Mesendoderm (in vitro differentiated cells): ENCODE measurements at regions not wholly inside any gene's neighbourhood (a gene's known extent, or its start where the extent isn't known, plus 50 kb on each side); places are given as distances from the start of the nearest gene placed in this dataset.

Source experiments
- DNase-seq: peaks from one replicate; pipeline ENCODE4 v3.0.0; 2013
- H2AK5ac ChIP-seq: 2 replicates; pipeline ENCODE4 v1.6.1; 2013; ENCODE audit warnings: low read length, inconsistent platforms
- H2BK120ac ChIP-seq: 2 replicates; pipeline ENCODE4 v1.6.1; 2013; ENCODE audit warnings: low read depth, mild to moderate bottlenecking, low read length, moderate library complexity, mixed read lengths
- H2BK15ac ChIP-seq: replicated peaks from 2 replicates; pipeline ENCODE4 v1.6.1; 2013; ENCODE audit warnings: low read depth, mild to moderate bottlenecking, moderate library complexity
- H2BK5ac ChIP-seq: 2 replicates; pipeline ENCODE4 v1.6.1; 2013; ENCODE audit warnings: low read length, inconsistent platforms
- H3K18ac ChIP-seq: 2 replicates; pipeline ENCODE4 v1.6.1; 2013; ENCODE audit warnings: mild to moderate bottlenecking, low read length, mixed read lengths
- H3K23ac ChIP-seq: one replicate; pipeline ENCODE4 v1.6.1; 2013; ENCODE audit warnings: low read length
- H3K27ac ChIP-seq: 2 replicates; pipeline ENCODE4 v1.5.1; 2013; ENCODE audit warnings: low read depth, mild to moderate bottlenecking, inconsistent platforms, low read length, moderate library complexity
- H3K27me3 ChIP-seq: 2 replicates; pipeline ENCODE4 v1.6.1; 2013; ENCODE audit warnings: low read length, control low read depth, mild to moderate bottlenecking, inconsistent platforms; ENCODE audit not compliant: insufficient read depth, poor library complexity
- H3K36me3 ChIP-seq: 2 replicates; pipeline ENCODE4 v1.6.1; 2013; ENCODE audit warnings: low read length, inconsistent platforms; ENCODE audit not compliant: control insufficient read depth, insufficient read depth
- H3K4ac ChIP-seq: one replicate; pipeline ENCODE4 v1.6.1; 2013; ENCODE audit warnings: low read depth, mild to moderate bottlenecking, low read length, moderate library complexity
- H3K4me1 ChIP-seq: 2 replicates; pipeline ENCODE4 v1.6.1; 2013; ENCODE audit warnings: low read depth, low read length, inconsistent platforms; ENCODE audit not compliant: control insufficient read depth
- H3K4me2 ChIP-seq: 2 replicates; pipeline ENCODE4 v1.6.1; 2013; ENCODE audit warnings: low read length
- H3K4me3 ChIP-seq: 2 replicates; pipeline ENCODE4 v1.5.1; 2013; ENCODE audit warnings: mild to moderate bottlenecking, low read length
- H3K56ac ChIP-seq: one replicate; pipeline ENCODE4 v1.6.1; 2013; ENCODE audit warnings: low read length
- H3K79me1 ChIP-seq: 2 replicates; pipeline ENCODE4 v1.6.1; 2013; ENCODE audit warnings: low read length, inconsistent platforms
- H3K79me2 ChIP-seq: 2 replicates; pipeline ENCODE4 v1.6.1; 2013; ENCODE audit warnings: mild to moderate bottlenecking, low read length; ENCODE audit not compliant: control insufficient read depth, insufficient read depth
- H3K9ac ChIP-seq: 2 replicates; pipeline ENCODE4 v1.6.1; 2013; ENCODE audit warnings: low read length, inconsistent platforms
- H4K5ac ChIP-seq: one replicate; pipeline ENCODE4 v1.6.1; 2013; ENCODE audit warnings: low read length
- H4K8ac ChIP-seq: one replicate; pipeline ENCODE4 v1.6.1; 2013; ENCODE audit warnings: low read depth, mild to moderate bottlenecking, control low read depth, low read length, moderate library complexity
- WGBS: extraction: QIAGEN DNeasy Blood & Tissue Kit; methylation state at CpG from one replicate; pipeline ENCODE4 v1.1.7; 2013; ENCODE audit warnings: low lambda C conversion rate, missing lambda C conversion rate; ENCODE audit not compliant: insufficient coverage; ENCODE audit errors: extremely low coverage; 5-methylcytosine and 5-hydroxymethylcytosine counted together

GRCh38 chr9:27851858-27852257 is 278.6 kb upstream of the C9orf72 start:
- no peak overlapping the region for H2BK120ac ChIP-seq
- H3K4me2 ChIP-seq: no peak overlapping the region
- no peaks in the 10 kb centered on the region for H3K79me1 ChIP-seq
- H2BK5ac ChIP-seq: no peak overlapping the region
- no peak overlapping the region for H3K56ac ChIP-seq
- H3K23ac ChIP-seq: no peak overlapping the region
- no peak overlapping the region for H3K4ac ChIP-seq
- no peaks in the 10 kb centered on the region for H3K79me2 ChIP-seq
- no peaks in the 10 kb centered on the region for H3K36me3 ChIP-seq
- no peak overlapping the region for H3K18ac ChIP-seq
- no peak overlapping the region for H3K4me3 ChIP-seq
- H3K9ac ChIP-seq: no peak overlapping the region
- DNase-seq: no peak
- WGBS: no CpG with 5 or more reads among the region's 1 CpG
- peaks cover 7% of the 10 kb centered on the region for H3K4me1 ChIP-seq
- H4K8ac ChIP-seq: no peak overlapping the region
- no peaks in the 10 kb centered on the region for H3K27me3 ChIP-seq
- H2AK5ac ChIP-seq: no peak overlapping the region
- H4K5ac ChIP-seq: no peak overlapping the region
- no peak overlapping the region for H2BK15ac ChIP-seq
- no peak overlapping the region for H3K27ac ChIP-seq

DNA sequence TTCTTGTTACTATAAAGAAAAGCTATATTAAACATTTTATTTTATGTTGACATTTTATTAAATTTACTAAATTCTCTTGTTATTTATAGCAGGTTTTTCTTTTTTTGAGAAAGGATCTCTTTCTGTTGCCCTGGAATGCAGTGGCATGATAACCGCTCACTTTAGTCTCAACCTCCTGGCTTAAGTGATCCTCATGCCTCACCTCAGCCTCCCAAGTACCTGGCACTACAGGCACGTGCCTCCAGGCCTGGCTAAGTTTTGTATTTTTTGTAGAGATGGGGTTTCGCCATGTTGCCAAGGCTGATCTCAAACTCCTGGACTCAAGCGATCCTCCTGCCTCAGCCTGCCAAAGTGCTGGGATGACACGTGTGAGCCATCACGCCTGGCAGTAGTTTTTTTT is 280.2 kb upstream of the C9orf72 start:
- Histone ChIP-seq H2BK120ac (no peak overlapping the region), H2BK5ac (no peak overlapping the region), H3K79me2 (no peaks in the 10 kb centered on the region), H3K4me1 (peaks cover 7% of the 10 kb centered on the region), H2AK5ac (no peak overlapping the region), H4K5ac (no peak overlapping the region), H3K36me3 (no peaks in the 10 kb centered on the region), H3K4me3 (no peak overlapping the region), H3K27me3 (no peaks in the 10 kb centered on the region), H3K4ac (no peak overlapping the region), H3K18ac (no peak overlapping the region), H3K79me1 (no peaks in the 10 kb centered on the region), H4K8ac (no peak overlapping the region), H3K56ac (no peak overlapping the region), H2BK15ac (no peak overlapping the region), H3K9ac (no peak overlapping the region), H3K27ac (no peak overlapping the region), H3K4me2 (no peak overlapping the region), H3K23ac (no peak overlapping the region)
- no peak for DNase-seq
- no CpG with 5 or more reads among the region's 6 CpGs for whole genome bisulfite sequencing

DNA sequence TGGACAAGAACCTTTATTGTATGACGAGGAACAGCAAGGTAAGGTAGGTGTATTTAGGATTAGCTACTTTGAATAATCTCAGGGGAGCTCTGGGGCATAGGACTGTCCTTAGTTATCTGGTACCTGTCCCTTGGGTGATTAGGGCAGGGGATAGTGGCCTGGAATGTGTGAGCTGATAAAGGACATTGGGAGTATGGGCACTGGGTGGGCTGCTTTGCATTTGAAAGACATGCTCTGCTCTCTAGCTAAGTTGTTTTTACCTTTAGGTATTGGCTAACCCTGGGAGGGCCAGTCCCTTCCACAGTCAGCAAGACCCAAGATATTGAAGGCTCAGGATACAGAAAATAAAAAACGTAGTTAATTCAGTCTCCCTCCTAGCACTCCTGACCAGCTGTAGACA is 282.8 kb upstream of the C9orf72 start:
- Histone ChIP-seq H4K8ac (no peak overlapping the region), H2BK15ac (no peak overlapping the region), H4K5ac (no peak overlapping the region), H2BK120ac (no peak overlapping the region), H3K36me3 (no peaks in the 10 kb centered on the region), H3K4me1 (peaks cover 7% of the 10 kb centered on the region), H3K27ac (no peak overlapping the region), H3K9ac (no peak overlapping the region), H3K4me3 (no peak overlapping the region), H3K56ac (no peak overlapping the region), H3K4ac (no peak overlapping the region), H3K18ac (peak overlapping the region; percentile 75), H2AK5ac (no peak overlapping the region), H3K4me2 (no peak overlapping the region), H3K79me1 (no peaks in the 10 kb centered on the region), H2BK5ac (no peak overlapping the region), H3K27me3 (no peaks in the 10 kb centered on the region), H3K79me2 (no peaks in the 10 kb centered on the region), H3K23ac (no peak overlapping the region)
- DNase-seq: peak; percentile 74
- no CpG with 5 or more reads among the region's 2 CpGs for WGBS

- Histone ChIP-seq H3K9ac (no peak overlapping the region), H3K79me1 (no peaks in the 10 kb centered on the region), H2BK120ac (no peak overlapping the region), H3K79me2 (no peaks in the 10 kb centered on the region), H2BK15ac (no peak overlapping the region), H3K56ac (no peak overlapping the region), H3K4me2 (no peak overlapping the region), H3K36me3 (no peaks in the 10 kb centered on the region), H3K18ac (no peak overlapping the region), H3K4me1 (peaks cover 3% of the 10 kb centered on the region), H4K5ac (no peak overlapping the region), H3K4me3 (no peak overlapping the region), H3K27ac (no peak overlapping the region), H3K23ac (no peak overlapping the region), H2BK5ac (no peak overlapping the region), H3K4ac (no peak overlapping the region), H3K27me3 (no peaks in the 10 kb centered on the region), H2AK5ac (no peak overlapping the region), H4K8ac (no peak overlapping the region)
- DNase-seq: no peak
- WGBS: no CpG with 5 or more reads among the region's 1 CpG
These were observed 283.5 kb upstream of the C9orf72 start for GRCh38 chr9:27856748-27857147.

- Histone ChIP-seq H2BK15ac (no peak overlapping the region), H3K18ac (no peak overlapping the region), H4K8ac (no peak overlapping the region), H3K9ac (no peak overlapping the region), H3K79me1 (no peaks in the 10 kb centered on the region), H2AK5ac (no peak overlapping the region), H2BK5ac (no peak overlapping the region), H4K5ac (no peak overlapping the region), H3K4ac (no peak overlapping the region), H3K56ac (no peak overlapping the region), H3K27ac (no peak overlapping the region), H3K79me2 (no peaks in the 10 kb centered on the region), H3K23ac (no peak overlapping the region), H2BK120ac (no peak overlapping the region), H3K36me3 (no peaks in the 10 kb centered on the region), H3K27me3 (no peaks in the 10 kb centered on the region), H3K4me1 (peaks cover 9% of the 10 kb centered on the region), H3K4me3 (no peak overlapping the region), H3K4me2 (no peak overlapping the region)
- no CpG with 5 or more reads among the region's 3 CpGs for WGBS
- no peak for DNase-seq
These were observed 288.6 kb upstream of the C9orf72 start for GRCh38 chr9:27861887-27862286.

DNA sequence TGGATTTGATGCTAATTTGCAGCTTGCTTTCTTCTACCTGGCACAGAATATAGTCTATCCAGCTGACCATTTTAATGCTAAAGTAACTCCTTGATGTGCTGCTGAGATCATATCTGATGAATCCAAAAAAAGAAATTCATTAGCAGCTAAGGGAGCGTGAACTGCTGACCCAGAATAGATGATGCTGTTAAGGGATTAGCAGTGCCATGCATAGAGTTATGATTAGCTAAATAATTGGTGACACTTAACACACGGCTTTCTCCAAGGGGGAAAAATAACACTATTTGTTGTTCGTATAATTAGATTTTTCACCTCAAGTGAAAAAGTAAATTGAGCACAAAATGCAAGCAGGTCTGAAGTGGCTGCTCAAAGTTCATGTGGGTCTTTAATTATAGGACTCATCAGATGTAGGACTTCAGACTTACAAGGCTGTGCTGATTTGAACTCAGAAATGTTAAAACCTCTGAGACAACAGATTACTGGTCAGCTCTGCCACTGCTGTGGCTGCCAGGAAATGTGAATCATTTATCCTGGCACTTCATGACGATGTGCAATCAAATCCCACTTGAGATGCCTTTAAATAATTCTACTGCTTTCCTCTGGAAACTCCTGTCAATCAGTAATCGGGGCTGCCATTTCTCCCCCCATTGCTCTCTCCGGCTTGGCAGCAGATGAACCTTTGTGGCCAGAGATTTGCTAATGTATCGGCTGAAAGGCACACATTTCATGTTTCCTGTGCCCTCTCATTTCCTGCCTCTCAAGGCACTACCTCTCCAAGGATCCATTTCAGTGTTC is 291.6 kb upstream of the C9orf72 start:
- Histone ChIP-seq H2BK120ac (no peak overlapping the region), H3K56ac (no peak overlapping the region), H2AK5ac (no peak overlapping the region), H3K36me3 (no peaks in the 10 kb centered on the region), H4K8ac (no peak overlapping the region), H3K4me2 (no peak overlapping the region), H2BK15ac (no peak overlapping the region), H3K4me1 (peaks cover 11% of the 10 kb centered on the region), H3K18ac (no peak overlapping the region), H3K23ac (no peak overlapping the region), H3K4me3 (no peak overlapping the region), H3K4ac (no peak overlapping the region), H3K27me3 (no peaks in the 10 kb centered on the region), H2BK5ac (peak overlapping the region; percentile 34), H3K79me2 (no peaks in the 10 kb centered on the region), H3K79me1 (no peaks in the 10 kb centered on the region), H3K9ac (no peak overlapping the region), H4K5ac (no peak overlapping the region), H3K27ac (no peak overlapping the region)
- WGBS: no CpG with 5 or more reads among the region's 7 CpGs
- DNase-seq: no peak
